ENCODE measurements at regions not wholly inside any gene's neighbourhood (a gene's known extent, or its start where the extent isn't known, plus 50 kb on each side); places are given as distances from the start of the nearest gene placed in this dataset.

- DNase-seq (ENCODE audit: extremely low read depth in 1 of 4, low spot score in 3 of 4) (peak; percentile 43 to 57 (median 50)), ATAC-seq (peak; percentile 85), FAIRE-seq (no peak)
- no peaks in the 10 kb centered on the region for H3K9me1 ChIP-seq (ENCODE audit: control insufficient read depth, insufficient read depth, low read length)
- no peak overlapping the region for H3K9ac ChIP-seq (ENCODE audit: insufficient read depth in 1 of 2, low read depth in 2 of 2, low read length in 2 of 2)
- CTCF ChIA-PET (ENCODE audit: low intra/inter-chr PET ratio) = no interaction called here
- POLR2A ChIA-PET = no interaction called here
- H3K4me2 ChIP-seq (ENCODE audit: insufficient read depth, low read length) = no peak overlapping the region
- WGBS (ENCODE audit: insufficient coverage, low coverage, missing lambda C conversion rate) = 14% methylated on average over 38 of the region's 54 CpGs
- H4K20me1 ChIP-seq (replicated peaks; ENCODE audit: control insufficient read depth, insufficient read depth, low read length) = no peaks in the 10 kb centered on the region
- H2AFZ ChIP-seq (ENCODE audit: low read depth, low read length) = no peak overlapping the region; the same call in 1 of the 2 replicates
- in situ Hi-C loops (cut with MboI) (no loop called here), intact Hi-C loops (cut with micrococcal nuclease) (no loop called here)
- BruUV-seq (replicated peaks) = no TSS peak
- H3K27me3 ChIP-seq (ENCODE audit: control insufficient read depth in 2 of 2, insufficient read depth in 2 of 2, low read length in 2 of 2) = no peaks in the 10 kb centered on the region
- H3K9me3 ChIP-seq (replicated peaks; ENCODE audit: control insufficient read depth, insufficient read depth, low read depth, low read length) = no peaks in the 10 kb centered on the region
- H3K79me2 ChIP-seq (ENCODE audit: control insufficient read depth, insufficient read depth, low read length) = no peaks in the 10 kb centered on the region
- no peak overlapping the region for H3K4me3 ChIP-seq
- H3K4me1 ChIP-seq (replicated peaks in 1 of 2; ENCODE audit: control insufficient read depth in 2 of 2, insufficient read depth in 2 of 2, low read length in 2 of 2) = no peaks in the 10 kb centered on the region
- H3K27ac ChIP-seq (ENCODE audit: extremely low read depth, low read depth, low read length) = no peak overlapping the region
- H3K36me3 ChIP-seq (ENCODE audit: control insufficient read depth, insufficient read depth, low read length) = no peaks in the 10 kb centered on the region
- no peak for TF ChIP-seq ZNF75A (CRISPR knock-in tag; IDR thresholded peaks at IDR 0.05)
- TF ChIP-seq PATZ1 (CRISPR knock-in tag; IDR thresholded peaks at IDR 0.05; ENCODE audit: borderline replicate concordance) = no peak
- TF ChIP-seq PRMT5 (CRISPR knock-in tag; IDR thresholded peaks at IDR 0.05) = no peak
- no peak for TF ChIP-seq CBX8 (IDR thresholded peaks at IDR 0.05; ENCODE audit: borderline replicate concordance, extremely low read depth, low read depth, low read length, poor library complexity, severe bottlenecking)
- TF ChIP-seq CBX1 (IDR thresholded peaks at IDR 0.05; ENCODE audit: low read depth) = no peak
- TF ChIP-seq SREBF1 (IDR thresholded peaks at IDR 0.05; ENCODE audit: borderline replicate concordance, low read depth, low read length) = no peak
- TF ChIP-seq TAL1 (IDR thresholded peaks at IDR 0.05) = no peak
- TF ChIP-seq JUN (IDR thresholded peaks at IDR 0.05; ENCODE audit: borderline replicate concordance, low read depth, low read length) = no peak
- TF ChIP-seq JUN (CRISPR knock-in tag; IDR thresholded peaks at IDR 0.05; ENCODE audit: borderline replicate concordance) = no peak
- TF ChIP-seq KLF1 (tag; IDR thresholded peaks at IDR 0.05) = no peak
- no peak for TF ChIP-seq FOXJ3 (CRISPR knock-in tag; IDR thresholded peaks at IDR 0.05)
- TF ChIP-seq ZNF609 (CRISPR knock-in tag; IDR thresholded peaks at IDR 0.05; ENCODE audit: borderline replicate concordance) = no peak
- no peak for TF ChIP-seq NFE2L1 (tag; IDR thresholded peaks at IDR 0.05; ENCODE audit: borderline replicate concordance, low read depth)
- no peak for TF ChIP-seq CGGBP1 (CRISPR knock-in tag; IDR thresholded peaks at IDR 0.05)
- TF ChIP-seq KLF6 (CRISPR knock-in tag; IDR thresholded peaks at IDR 0.05; ENCODE audit: borderline replicate concordance) = no peak
These were observed 1747.9 kb downstream of the TP53TG3F start for GRCh38 chr16:35207059-35207999.

Measured in K562 (cell line).